Ishikawa (cell line): ENCODE measurements at regions not wholly inside any gene's neighbourhood (a gene's known extent, or its start where the extent isn't known, plus 50 kb on each side); places are given as distances from the start of the nearest gene placed in this dataset.

Source experiments
- CREB1 ChIP-seq: IDR thresholded peaks from 2 replicates; pipeline ENCODE4 v1.6.1; 2012; ENCODE audit warnings: low read depth
- RAD21 ChIP-seq: IDR thresholded peaks from 2 replicates; pipeline ENCODE4 v1.6.1; 2012; ENCODE audit warnings: low read depth
- TAF1 ChIP-seq: IDR thresholded peaks from 2 replicates; pipeline ENCODE4 v1.6.1; 2012; ENCODE audit warnings: low read depth, mild to moderate bottlenecking
- TEAD4 ChIP-seq: IDR thresholded peaks from 2 replicates; pipeline ENCODE4 v1.6.1; 2012

- no peak for TF ChIP-seq TAF1
- TF ChIP-seq TEAD4: no peak
- no peak for TF ChIP-seq RAD21
- no peak for TF ChIP-seq CREB1
These were observed 74.6 kb upstream of the FRMPD3 start for GRCh38 chrX:107374831-107375230.
